CD14-positive monocyte (primary cell): ENCODE measurements at regions not wholly inside any gene's neighbourhood (a gene's known extent, or its start where the extent isn't known, plus 50 kb on each side); places are given as distances from the start of the nearest gene placed in this dataset.
A peak's percentile ranks its signal among the peaks of the same experiment; 100 is the strongest.

ENCODE experiments used
- DNase-seq, 3 donors: peaks; one replicate each; pipeline ENCODE4 v3.0.0-alpha.2; 2011 to 2022
- H2AFZ ChIP-seq: 2 replicates; pipeline ENCODE4 v1.6.0; 2012; ENCODE audit warnings: mild to moderate bottlenecking, low read depth, low read length, inconsistent platforms; ENCODE audit not compliant: insufficient read depth, poor library complexity, severe bottlenecking
- H3K27ac ChIP-seq, 2 donors: 1 replicate in 1 of 2; 2 replicates in 1 of 2; pipeline ENCODE4 v1.5.1; 2012 to 2013; ENCODE audit warnings: low read length in 2 of 2, control low read depth in 1 of 2, inconsistent platforms in 1 of 2, low read depth in 1 of 2, mild to moderate bottlenecking in 1 of 2
- H3K27me3 ChIP-seq, 2 donors: one replicate each; pipeline versions ENCODE4 v1.6.0 to v1.6.1; 2011 to 2013; ENCODE audit warnings: low read length in 2 of 2; ENCODE audit not compliant: control insufficient read depth in 2 of 2, insufficient read depth in 2 of 2
- H3K36me3 ChIP-seq, 2 donors: replicated peaks in 1 of 2; 1 replicate in 1 of 2; 2 replicates in 1 of 2; pipeline versions ENCODE4 v1.5.1 to v1.6.1; 2012 to 2013; ENCODE audit warnings: low read length in 2 of 2, control low read depth in 1 of 2, inconsistent platforms in 1 of 2, mild to moderate bottlenecking in 1 of 2; ENCODE audit not compliant: insufficient read depth in 2 of 2, control insufficient read depth in 1 of 2
- H3K4me1 ChIP-seq, 2 donors: 1 replicate in 1 of 2; 2 replicates in 1 of 2; pipeline versions ENCODE4 v1.5.1 to v1.6.1; 2012 to 2013; ENCODE audit warnings: low read length in 2 of 2, control low read depth in 1 of 2, inconsistent platforms in 1 of 2, mild to moderate bottlenecking in 1 of 2, moderate library complexity in 1 of 2; ENCODE audit not compliant: insufficient read depth in 2 of 2, control insufficient read depth in 1 of 2
- H3K4me2 ChIP-seq: replicated peaks from 2 replicates; pipeline ENCODE3; 2012; ENCODE audit warnings: low read length, moderate library complexity, mild to moderate bottlenecking; ENCODE audit not compliant: poor library complexity, severe bottlenecking; ENCODE audit errors: extremely low read depth
- H3K4me3 ChIP-seq, 3 experiments: fragments of 200-600 bp in 1 of 3; sonication (generic) in 1 of 3; replicated peaks in 1 of 3; 1 replicate in 2 of 3; 2 replicates in 1 of 3; pipeline ENCODE4 v1.5.1; 2011 to 2013; ENCODE audit warnings: low read length in 3 of 3, mild to moderate bottlenecking in 3 of 3, control low read depth in 2 of 3, low read depth in 2 of 3, inconsistent platforms in 1 of 3, moderate library complexity in 1 of 3
- H3K79me2 ChIP-seq: 2 replicates; pipeline ENCODE4 v1.6.0; 2012; ENCODE audit warnings: mild to moderate bottlenecking, control low read depth, inconsistent platforms, low read length, moderate library complexity; ENCODE audit not compliant: insufficient read depth
- H3K9ac ChIP-seq: 2 replicates; pipeline ENCODE4 v1.6.0; 2017; ENCODE audit warnings: low read length, mild to moderate bottlenecking; ENCODE audit not compliant: insufficient read depth, poor library complexity, severe bottlenecking
- H3K9me3 ChIP-seq, 2 donors: replicated peaks in 1 of 2; 1 replicate in 1 of 2; 2 replicates in 1 of 2; pipeline versions ENCODE4 v1.5.1 to v1.6.1; 2012 to 2013; ENCODE audit warnings: low read length in 2 of 2, control low read depth in 1 of 2; ENCODE audit not compliant: control insufficient read depth in 1 of 2, insufficient read depth in 1 of 2
- H4K20me1 ChIP-seq: 2 replicates; pipeline ENCODE4 v1.6.0; 2012; ENCODE audit warnings: mild to moderate bottlenecking, low read length, control low read depth, moderate library complexity; ENCODE audit not compliant: insufficient read depth
- H3K27ac Mint-ChIP-seq, 7 donors: one replicate each; pipeline ENCODE4 v1.8.0; 2020; ENCODE audit warnings: mild to moderate bottlenecking in 7 of 7, mixed read lengths in 7 of 7, moderate library complexity in 6 of 7, inconsistent platforms in 2 of 7
- H3K27me3 Mint-ChIP-seq, 3 donors: one replicate each; pipeline ENCODE4 v1.8.0; 2021 to 2022; ENCODE audit warnings: low read depth in 3 of 3, mild to moderate bottlenecking in 3 of 3, mixed read lengths in 3 of 3, moderate library complexity in 3 of 3, inconsistent platforms in 1 of 3
- H3K36me3 Mint-ChIP-seq, 2 donors: one replicate each; pipeline ENCODE4 v1.8.0; 2020; ENCODE audit warnings: mixed read lengths in 2 of 2, inconsistent platforms in 1 of 2, mild to moderate bottlenecking in 1 of 2
- H3K4me1 Mint-ChIP-seq: one replicate; pipeline ENCODE4 v1.8.0; 2020; ENCODE audit warnings: mild to moderate bottlenecking, mixed read lengths
- H3K4me3 Mint-ChIP-seq, 2 donors: one replicate each; pipeline ENCODE4 v1.8.0; 2020; ENCODE audit warnings: mild to moderate bottlenecking in 2 of 2, mixed read lengths in 2 of 2, moderate library complexity in 1 of 2
- H3K9me3 Mint-ChIP-seq, 7 donors: one replicate each; pipeline ENCODE4 v1.8.0; 2020 to 2022; ENCODE audit warnings: mixed read lengths in 7 of 7, mild to moderate bottlenecking in 6 of 7, moderate library complexity in 6 of 7, inconsistent platforms in 2 of 7
- WGBS: methylation state at CpG from one replicate; pipeline ENCODE4 v1.1.5; 2013; ENCODE audit warnings: missing lambda C conversion rate; ENCODE audit not compliant: insufficient coverage; 5-methylcytosine and 5-hydroxymethylcytosine counted together
- intact Hi-C, 2 donors: fragments of 100-400 bp; cut with micrococcal nuclease; formaldehyde crosslinking; loops; one replicate each; pipeline versions ENCODE4 v1.15.0 to v1.15.1; 2023
- TF ChIP-seq, protein P1 (sequence below): fragments of 200-600 bp; IDR thresholded peaks from one replicate; pipeline ENCODE4 v1.8.0; 2022; ENCODE audit warnings: antibody characterized with exemption, mild to moderate bottlenecking

DNA sequence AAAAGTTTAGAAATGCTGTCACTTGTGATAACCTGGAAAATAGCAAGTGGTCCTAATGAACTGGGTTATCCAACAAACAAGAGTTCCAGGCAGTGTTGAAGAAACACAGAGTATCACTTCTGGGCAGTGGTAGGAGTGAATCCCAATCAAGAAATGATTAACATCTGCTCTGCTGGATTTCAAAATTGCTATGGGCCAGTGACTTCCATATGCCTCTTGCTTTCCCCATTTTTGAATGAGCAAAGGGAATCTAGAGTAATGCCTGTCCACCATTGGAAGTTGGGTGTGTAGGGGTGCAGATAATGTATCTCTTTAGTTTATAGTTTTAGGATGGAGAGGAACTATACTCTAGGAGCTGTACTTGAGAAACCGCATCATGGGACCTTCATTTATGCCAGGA is 236.5 kb downstream of the RPLP1 start:
- no peak overlapping the region for H3K27ac Mint-ChIP-seq
- no peaks in the 10 kb centered on the region for H3K27me3 ChIP-seq
- intact Hi-C loops: no loop called here
- no peak overlapping the region for H2AFZ ChIP-seq
- H3K4me3 ChIP-seq: no peak overlapping the region
- H3K9me3 ChIP-seq: peaks cover 22% of the 10 kb centered on the region in 2 donors
- peaks cover 14 to 28% (median 21%) of the 10 kb centered on the region in 7 donors for H3K9me3 Mint-ChIP-seq
- no peaks in the 10 kb centered on the region for H3K36me3 ChIP-seq
- no peaks in the 10 kb centered on the region for H3K79me2 ChIP-seq
- H3K4me3 Mint-ChIP-seq: no peak overlapping the region
- H3K27me3 Mint-ChIP-seq: peaks cover 1 to 7% (median 5%) of the 10 kb centered on the region in 3 donors
- H3K4me1 Mint-ChIP-seq: peaks cover 47% of the 10 kb centered on the region
- 100% methylated on average over 1 of the region's 1 CpG for WGBS
- H3K9ac ChIP-seq: no peak overlapping the region
- TF ChIP-seq, protein P1, sequence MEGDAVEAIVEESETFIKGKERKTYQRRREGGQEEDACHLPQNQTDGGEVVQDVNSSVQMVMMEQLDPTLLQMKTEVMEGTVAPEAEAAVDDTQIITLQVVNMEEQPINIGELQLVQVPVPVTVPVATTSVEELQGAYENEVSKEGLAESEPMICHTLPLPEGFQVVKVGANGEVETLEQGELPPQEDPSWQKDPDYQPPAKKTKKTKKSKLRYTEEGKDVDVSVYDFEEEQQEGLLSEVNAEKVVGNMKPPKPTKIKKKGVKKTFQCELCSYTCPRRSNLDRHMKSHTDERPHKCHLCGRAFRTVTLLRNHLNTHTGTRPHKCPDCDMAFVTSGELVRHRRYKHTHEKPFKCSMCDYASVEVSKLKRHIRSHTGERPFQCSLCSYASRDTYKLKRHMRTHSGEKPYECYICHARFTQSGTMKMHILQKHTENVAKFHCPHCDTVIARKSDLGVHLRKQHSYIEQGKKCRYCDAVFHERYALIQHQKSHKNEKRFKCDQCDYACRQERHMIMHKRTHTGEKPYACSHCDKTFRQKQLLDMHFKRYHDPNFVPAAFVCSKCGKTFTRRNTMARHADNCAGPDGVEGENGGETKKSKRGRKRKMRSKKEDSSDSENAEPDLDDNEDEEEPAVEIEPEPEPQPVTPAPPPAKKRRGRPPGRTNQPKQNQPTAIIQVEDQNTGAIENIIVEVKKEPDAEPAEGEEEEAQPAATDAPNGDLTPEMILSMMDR: no peak
- no peak overlapping the region for H3K4me2 ChIP-seq
- DNase-seq: no peak
- H4K20me1 ChIP-seq: no peaks in the 10 kb centered on the region
- H3K27ac ChIP-seq: no peak overlapping the region
- peaks cover 45 to 47% of the 10 kb centered on the region in 2 donors for H3K4me1 ChIP-seq
- H3K36me3 Mint-ChIP-seq: peaks cover 3 to 6% of the 10 kb centered on the region in 2 donors

DNA sequence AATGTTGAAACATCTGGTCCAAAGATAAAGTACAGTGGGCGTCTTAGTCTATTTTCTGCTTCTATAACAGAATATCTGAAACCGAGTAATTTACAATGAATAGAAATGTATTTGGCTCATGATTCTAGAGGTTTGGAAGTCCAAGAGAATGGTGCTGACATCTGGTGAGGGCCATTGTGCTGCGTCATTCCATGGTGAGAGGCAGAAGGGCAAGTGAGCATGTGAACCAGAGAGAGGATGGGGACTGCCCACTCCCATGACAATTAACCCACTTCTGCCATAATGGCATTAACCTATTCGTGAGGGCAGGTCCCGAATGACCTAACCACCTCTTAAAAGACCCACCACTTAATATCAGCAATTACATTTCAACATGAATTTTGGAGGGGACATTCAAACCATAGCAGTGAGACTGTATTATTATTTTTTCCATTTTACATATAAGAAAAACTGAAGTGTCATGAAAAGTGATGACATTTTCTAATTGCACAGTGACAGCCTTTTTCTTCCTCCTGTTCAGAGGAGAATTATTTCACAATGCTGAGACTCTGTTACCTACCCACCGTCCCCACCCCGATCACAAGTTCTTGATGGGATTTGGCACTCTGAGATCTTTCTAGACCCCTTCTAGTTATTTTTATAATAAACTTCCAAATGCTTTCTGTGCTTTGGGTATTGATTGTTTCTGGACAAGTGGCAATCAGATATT is 238.8 kb downstream of the RPLP1 start:
- Histone ChIP-seq H3K27ac (peak overlapping the region; percentile 60 to 69), H4K20me1 (no peaks in the 10 kb centered on the region), H3K4me2 (peak overlapping the region; percentile 19), H3K9ac (no peak overlapping the region), H3K4me3 (no peak overlapping the region), H3K27me3 (no peaks in the 10 kb centered on the region), H3K36me3 (no peaks in the 10 kb centered on the region), H3K4me1 (peaks cover 37 to 40% of the 10 kb centered on the region in 2 donors), H3K9me3 (peaks cover 22% of the 10 kb centered on the region in 2 donors), H3K79me2 (no peaks in the 10 kb centered on the region), H2AFZ (no peak overlapping the region)
- Mint-ChIP-seq H3K4me1 (peaks cover 39% of the 10 kb centered on the region), H3K9me3 (peaks cover 14 to 25% (median 20%) of the 10 kb centered on the region in 7 donors), H3K36me3 (peaks cover 3 to 10% of the 10 kb centered on the region in 2 donors), H3K27me3 (peaks cover 1 to 4% (median 4%) of the 10 kb centered on the region in 3 donors), H3K27ac (peak overlapping the region; percentile 85 to 96 (median 94)), H3K4me3 (peak overlapping the region in 1 of 2 donors; percentile 26)
- 100% methylated on average over 1 of the region's 7 CpGs for WGBS
- intact Hi-C loops: no loop called here
- peak; percentile 42 to 77 (median 60) for DNase-seq
- TF ChIP-seq, protein P1: no peak
